ENCODE measurements at regions not wholly inside any gene's neighbourhood (a gene's known extent, or its start where the extent isn't known, plus 50 kb on each side); places are given as distances from the start of the nearest gene placed in this dataset.
"Not testable (repeated sequence)": the region's sequence is repeated elsewhere in the genome, so short reads cannot be mapped to it uniquely, and the experiment has no call there.

GRCh38 chr10:81735167-81735566 lies 139.8 kb upstream of the NRG3 start:
- WGBS (ENCODE audit: extremely low coverage, insufficient coverage, insufficient read length): no CpG with 5 or more reads among the region's 9 CpGs
- H2AK5ac ChIP-seq (ENCODE audit: low read length); H4K8ac ChIP-seq (ENCODE audit: low read depth, low read length); H3K27me3 ChIP-seq (ENCODE audit: insufficient read depth, low read length); H3K9ac ChIP-seq (ENCODE audit: low read length); H2BK120ac ChIP-seq (ENCODE audit: insufficient read depth, low read length, poor library complexity); H3K4ac ChIP-seq (ENCODE audit: low read depth, low read length); H3K14ac ChIP-seq (ENCODE audit: low read length); H4K91ac ChIP-seq (ENCODE audit: low read depth, low read length); H3K36me3 ChIP-seq (ENCODE audit: control insufficient read depth in 1 of 2, insufficient read depth in 2 of 2, low read length in 2 of 2); H2BK12ac ChIP-seq (ENCODE audit: low read length); H3K18ac ChIP-seq (ENCODE audit: low read length); H3K4me2 ChIP-seq (ENCODE audit: low read length); H3K9me3 ChIP-seq (ENCODE audit: insufficient read depth, low read depth, low read length); H3K79me1 ChIP-seq (ENCODE audit: low read length); DNase-seq; H4K12ac ChIP-seq (ENCODE audit: low read depth, low read length); H3K4me1 ChIP-seq (ENCODE audit: control insufficient read depth in 1 of 2, insufficient read depth in 2 of 2, low read length in 2 of 2); H2AFZ ChIP-seq (ENCODE audit: insufficient read depth, low read length, poor library complexity); H3K27ac ChIP-seq (ENCODE audit: low read depth, low read length); H2BK5ac ChIP-seq (ENCODE audit: low read depth, low read length, poor library complexity); H3K79me2 ChIP-seq (ENCODE audit: control insufficient read depth, insufficient read depth, low read length, poor library complexity); H3K23ac ChIP-seq (ENCODE audit: low read length); H3K4me3 ChIP-seq (ENCODE audit: low read depth, low read length): not testable (repeated sequence)

- no peak overlapping the region for H2AK5ac ChIP-seq (ENCODE audit: low read length)
- no peak overlapping the region for H3K9ac ChIP-seq (ENCODE audit: low read length)
- no peak overlapping the region for H3K4me3 ChIP-seq (ENCODE audit: low read depth, low read length)
- no peaks in the 10 kb centered on the region for H3K79me2 ChIP-seq (ENCODE audit: control insufficient read depth, insufficient read depth, low read length, poor library complexity)
- H3K27ac ChIP-seq (ENCODE audit: low read depth, low read length): no peak overlapping the region
- no peaks in the 10 kb centered on the region for H3K36me3 ChIP-seq (ENCODE audit: control insufficient read depth in 1 of 2, insufficient read depth in 2 of 2, low read length in 2 of 2)
- H3K4me1 ChIP-seq (ENCODE audit: control insufficient read depth in 1 of 2, insufficient read depth in 2 of 2, low read length in 2 of 2): no peaks in the 10 kb centered on the region
- no peaks in the 10 kb centered on the region for H3K9me3 ChIP-seq (ENCODE audit: insufficient read depth, low read depth, low read length)
- no peak overlapping the region for H2BK5ac ChIP-seq (ENCODE audit: low read depth, low read length, poor library complexity)
- no peak overlapping the region for H4K12ac ChIP-seq (ENCODE audit: low read depth, low read length)
- H3K27me3 ChIP-seq (ENCODE audit: insufficient read depth, low read length): no peaks in the 10 kb centered on the region
- H2BK120ac ChIP-seq (ENCODE audit: insufficient read depth, low read length, poor library complexity): no peak overlapping the region
- H3K14ac ChIP-seq (ENCODE audit: low read length): no peak overlapping the region
- no peaks in the 10 kb centered on the region for H3K79me1 ChIP-seq (ENCODE audit: low read length)
- WGBS (ENCODE audit: extremely low coverage, insufficient coverage, insufficient read length): no CpG with 5 or more reads among the region's 2 CpGs
- no peak for DNase-seq
- no peak overlapping the region for H2BK12ac ChIP-seq (ENCODE audit: low read length)
- H3K18ac ChIP-seq (ENCODE audit: low read length): no peak overlapping the region
- H4K8ac ChIP-seq (ENCODE audit: low read depth, low read length): no peak overlapping the region
- no peak overlapping the region for H3K4ac ChIP-seq (ENCODE audit: low read depth, low read length)
- H3K4me2 ChIP-seq (ENCODE audit: low read length): no peak overlapping the region
- no peak overlapping the region for H2AFZ ChIP-seq (ENCODE audit: insufficient read depth, low read length, poor library complexity)
- no peak overlapping the region for H3K23ac ChIP-seq (ENCODE audit: low read length)
- H4K91ac ChIP-seq (ENCODE audit: low read depth, low read length): no peak overlapping the region
Measured at GRCh38 chr10:81759111-81759510, 115.9 kb upstream of the NRG3 start.

DNA sequence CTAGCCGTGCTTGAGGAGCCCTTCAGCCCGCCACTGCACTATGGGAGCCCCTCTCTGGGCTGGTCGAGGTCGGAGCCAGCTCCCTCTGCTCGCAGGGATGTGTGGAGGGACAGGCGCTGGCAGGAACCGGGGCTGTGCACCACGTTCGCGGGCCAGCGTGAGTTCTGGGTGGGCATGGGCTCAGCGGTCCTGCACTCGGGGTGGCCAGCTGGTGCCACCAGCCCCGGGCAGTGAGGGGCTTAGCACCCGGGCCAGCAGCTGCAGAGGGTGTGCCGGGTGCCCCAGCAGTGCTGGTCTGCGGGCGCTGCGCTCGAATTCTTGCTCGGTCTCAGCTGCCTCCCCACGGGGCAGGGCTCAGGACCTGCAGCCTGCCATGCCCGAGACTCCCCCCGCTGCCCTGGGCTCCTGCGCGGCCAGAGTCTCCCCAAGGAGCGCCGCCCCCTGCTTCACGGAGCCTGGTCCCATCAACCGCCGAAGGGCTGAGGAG lies 90.8 kb upstream of the NRG3 start:
- Histone ChIP-seq H2AK5ac (ENCODE audit: low read length) (no peak overlapping the region), H3K27me3 (ENCODE audit: insufficient read depth, low read length) (no peaks in the 10 kb centered on the region), H3K79me1 (ENCODE audit: low read length) (no peaks in the 10 kb centered on the region), H3K9ac (ENCODE audit: low read length) (no peak overlapping the region), H3K9me3 (ENCODE audit: insufficient read depth, low read depth, low read length) (peaks cover 12% of the 10 kb centered on the region), H3K4ac (ENCODE audit: low read depth, low read length) (no peak overlapping the region), H2BK120ac (ENCODE audit: insufficient read depth, low read length, poor library complexity) (no peak overlapping the region), H4K91ac (ENCODE audit: low read depth, low read length) (no peak overlapping the region), H3K27ac (ENCODE audit: low read depth, low read length) (no peak overlapping the region), H3K4me3 (ENCODE audit: low read depth, low read length) (no peak overlapping the region), H3K14ac (ENCODE audit: low read length) (no peak overlapping the region), H3K23ac (ENCODE audit: low read length) (no peak overlapping the region), H2BK12ac (ENCODE audit: low read length) (no peak overlapping the region), H4K12ac (ENCODE audit: low read depth, low read length) (no peak overlapping the region), H3K4me2 (ENCODE audit: low read length) (no peak overlapping the region), H2BK5ac (ENCODE audit: low read depth, low read length, poor library complexity) (no peak overlapping the region), H3K36me3 (ENCODE audit: control insufficient read depth in 1 of 2, insufficient read depth in 2 of 2, low read length in 2 of 2) (no peaks in the 10 kb centered on the region), H2AFZ (ENCODE audit: insufficient read depth, low read length, poor library complexity) (no peak overlapping the region), H3K18ac (ENCODE audit: low read length) (no peak overlapping the region), H3K4me1 (ENCODE audit: control insufficient read depth in 1 of 2, insufficient read depth in 2 of 2, low read length in 2 of 2) (no peaks in the 10 kb centered on the region), H4K8ac (ENCODE audit: low read depth, low read length) (no peak overlapping the region), H3K79me2 (ENCODE audit: control insufficient read depth, insufficient read depth, low read length, poor library complexity) (no peaks in the 10 kb centered on the region)
- DNase-seq: no peak
- no CpG with 5 or more reads among the region's 31 CpGs for WGBS (ENCODE audit: extremely low coverage, insufficient coverage, insufficient read length)

- Histone ChIP-seq H4K91ac (ENCODE audit: low read depth, low read length) (no peak overlapping the region), H3K27ac (ENCODE audit: low read depth, low read length) (no peak overlapping the region), H2AFZ (ENCODE audit: insufficient read depth, low read length, poor library complexity) (no peak overlapping the region), H2AK5ac (ENCODE audit: low read length) (no peak overlapping the region), H3K9ac (ENCODE audit: low read length) (no peak overlapping the region), H3K79me1 (ENCODE audit: low read length) (no peaks in the 10 kb centered on the region), H2BK120ac (ENCODE audit: insufficient read depth, low read length, poor library complexity) (no peak overlapping the region), H3K4ac (ENCODE audit: low read depth, low read length) (no peak overlapping the region), H3K27me3 (ENCODE audit: insufficient read depth, low read length) (no peaks in the 10 kb centered on the region), H2BK5ac (ENCODE audit: low read depth, low read length, poor library complexity) (no peak overlapping the region), H3K4me1 (ENCODE audit: control insufficient read depth in 1 of 2, insufficient read depth in 2 of 2, low read length in 2 of 2) (no peaks in the 10 kb centered on the region), H3K4me3 (ENCODE audit: low read depth, low read length) (no peak overlapping the region), H3K36me3 (ENCODE audit: control insufficient read depth in 1 of 2, insufficient read depth in 2 of 2, low read length in 2 of 2) (no peaks in the 10 kb centered on the region), H2BK12ac (ENCODE audit: low read length) (no peak overlapping the region), H3K79me2 (ENCODE audit: control insufficient read depth, insufficient read depth, low read length, poor library complexity) (no peaks in the 10 kb centered on the region), H3K4me2 (ENCODE audit: low read length) (no peak overlapping the region), H4K8ac (ENCODE audit: low read depth, low read length) (no peak overlapping the region), H3K23ac (ENCODE audit: low read length) (no peak overlapping the region), H3K9me3 (ENCODE audit: insufficient read depth, low read depth, low read length) (no peaks in the 10 kb centered on the region), H3K14ac (ENCODE audit: low read length) (no peak overlapping the region), H4K12ac (ENCODE audit: low read depth, low read length) (no peak overlapping the region), H3K18ac (ENCODE audit: low read length) (no peak overlapping the region)
- no peak for DNase-seq
- WGBS (ENCODE audit: extremely low coverage, insufficient coverage, insufficient read length): no CpG with 5 or more reads among the region's 2 CpGs
Measured at GRCh38 chr10:81792729-81793128, 82.3 kb upstream of the NRG3 start.

All from trophoblast cell (in vitro differentiated cells and primary cell).